RKO (cell line): ENCODE measurements at regions not wholly inside any gene's neighbourhood (a gene's known extent, or its start where the extent isn't known, plus 50 kb on each side); places are given as distances from the start of the nearest gene placed in this dataset.

Experiments used
- DNase-seq: peaks from one replicate; pipeline ENCODE4 v3.0.0-alpha.2; 2016; ENCODE audit warnings: low spot score

- no peak for DNase-seq
Observed at GRCh38 chrX:8232406-8232805, 61.3 kb upstream of the VCX2 start.

DNA sequence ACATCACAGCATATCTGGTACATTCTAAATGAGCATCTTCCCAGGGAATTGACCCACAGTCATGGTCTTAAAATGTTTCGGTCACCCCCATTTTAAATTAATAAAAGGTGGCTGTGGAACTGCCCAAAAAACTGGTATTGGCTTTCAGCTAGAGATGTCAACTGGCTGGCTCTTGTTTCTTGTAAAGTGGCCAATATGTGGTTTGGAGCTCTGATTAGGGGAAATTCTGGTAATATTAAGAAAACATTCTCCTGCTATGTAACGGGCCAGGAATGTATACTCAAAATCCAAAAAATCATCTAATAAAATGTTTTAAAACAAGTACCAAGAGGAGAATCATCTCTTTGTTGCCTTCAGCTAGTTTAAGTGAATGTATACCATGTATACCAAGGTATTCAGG, 62.0 kb upstream of the VCX2 start:
- DNase-seq = no peak

GRCh38 chrX:8235026-8235425, 64.0 kb upstream of the VCX2 start:
- DNase-seq = no peak

GRCh38 chrX:8237718-8238117, 66.7 kb upstream of the VCX2 start:
- no peak for DNase-seq

DNA sequence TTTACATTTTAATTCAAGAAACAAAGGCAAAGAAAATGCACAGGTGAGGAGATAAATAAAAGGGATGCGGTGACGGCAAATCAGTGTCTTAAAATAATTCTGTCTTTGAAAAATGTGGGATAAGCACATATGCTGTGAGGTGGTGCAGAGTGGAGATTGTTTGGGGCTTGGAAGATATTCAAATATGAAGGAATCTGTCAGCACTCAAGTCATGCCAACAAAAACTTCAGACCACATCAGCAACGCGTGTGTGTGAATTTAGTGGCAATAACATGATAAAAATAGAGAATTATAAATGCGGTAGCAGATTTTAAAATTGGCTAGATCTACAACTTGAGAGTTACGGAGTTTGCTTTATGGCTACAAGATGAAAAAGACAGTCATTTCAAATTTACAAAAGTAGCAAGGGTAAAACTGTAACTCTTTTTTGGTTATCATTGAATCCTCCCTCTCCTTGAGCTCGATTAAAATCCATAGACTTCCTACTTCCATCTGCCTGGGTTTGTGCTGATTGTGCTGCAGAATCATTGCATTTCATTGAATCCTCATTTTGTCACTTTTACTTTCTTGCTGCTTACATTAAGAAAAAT, 71.5 kb upstream of the VCX2 start:
- DNase-seq = no peak

DNA sequence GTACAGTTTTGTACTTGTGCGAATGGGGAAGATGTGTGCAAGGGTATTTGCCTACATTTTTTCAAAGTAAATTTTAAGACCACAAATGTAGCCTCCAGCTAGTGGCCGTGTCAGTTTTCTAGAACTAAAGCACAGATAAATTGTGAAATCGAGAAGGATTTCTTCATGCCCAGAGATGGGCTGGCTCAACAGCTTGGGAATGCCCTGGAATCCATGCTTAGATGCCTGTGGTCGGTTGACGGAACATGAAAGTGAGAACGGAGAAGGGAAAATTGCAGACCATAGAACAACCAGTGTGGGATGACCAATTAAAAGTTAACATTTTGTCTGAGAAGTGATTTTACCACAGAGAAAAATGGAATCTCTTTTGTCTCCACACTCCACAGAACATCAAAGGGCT, 73.2 kb upstream of the VCX2 start:
- no peak for DNase-seq

DNA sequence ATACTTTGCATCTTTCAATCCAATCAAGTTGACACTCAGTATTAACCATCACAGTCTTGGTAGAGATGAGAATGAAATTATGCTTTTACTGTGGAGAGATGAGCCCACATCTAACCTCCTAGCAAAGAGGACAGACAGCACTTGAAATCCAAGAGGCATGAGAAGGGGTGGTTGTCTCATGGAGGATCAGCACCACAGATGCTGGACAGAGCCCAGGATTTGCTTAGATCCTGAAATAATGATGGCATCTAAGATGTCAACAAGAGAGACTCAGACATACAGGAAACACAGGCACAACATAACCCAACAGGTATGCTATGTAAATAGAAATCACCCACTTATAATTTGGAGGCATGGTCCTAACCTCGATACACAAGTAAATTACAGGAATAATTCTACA, 74.3 kb upstream of the VCX2 start:
- peak; percentile 2 for DNase-seq

DNA sequence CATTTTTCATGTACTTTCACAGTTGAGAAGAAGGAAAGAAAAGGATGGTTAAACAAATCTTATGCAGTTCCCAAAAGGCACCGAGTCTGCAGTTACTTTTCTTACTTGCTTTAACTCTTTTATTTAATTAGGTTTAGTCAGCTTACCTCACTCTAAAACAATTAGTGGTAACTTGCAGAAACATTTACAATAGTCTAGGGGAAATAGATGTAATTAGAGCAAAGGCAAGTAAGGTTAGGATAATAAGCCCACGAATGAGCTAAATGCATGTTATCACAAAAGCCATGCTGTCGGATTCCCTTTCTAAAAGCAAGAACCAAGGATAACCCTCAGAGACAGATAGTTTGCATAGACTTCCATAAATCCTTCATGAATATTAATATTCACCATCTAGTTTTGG, 82.0 kb upstream of the VCX2 start:
- DNase-seq = no peak

GRCh38 chrX:8254401-8254800, 83.3 kb upstream of the VCX2 start:
- DNase-seq = no peak

DNA sequence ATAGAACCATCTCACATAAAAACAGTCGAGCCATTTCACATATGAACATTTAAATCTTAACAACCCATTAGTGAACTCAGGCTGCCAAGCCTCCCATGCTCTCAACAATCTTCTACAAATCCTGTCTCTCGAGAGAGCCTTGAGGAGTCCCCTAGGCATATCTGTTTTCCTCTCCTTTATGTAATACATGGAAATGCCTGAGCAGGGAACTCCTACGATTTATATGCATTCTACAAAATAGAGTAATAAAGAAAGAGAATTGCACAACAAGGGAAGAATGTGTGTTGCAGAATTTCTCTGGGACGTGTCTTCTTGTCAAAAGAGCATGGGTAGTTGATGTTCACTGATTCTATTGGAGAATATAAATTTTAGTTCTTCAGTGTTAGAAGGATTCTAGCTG, 101.8 kb upstream of the VCX2 start:
- no peak for DNase-seq

DNA sequence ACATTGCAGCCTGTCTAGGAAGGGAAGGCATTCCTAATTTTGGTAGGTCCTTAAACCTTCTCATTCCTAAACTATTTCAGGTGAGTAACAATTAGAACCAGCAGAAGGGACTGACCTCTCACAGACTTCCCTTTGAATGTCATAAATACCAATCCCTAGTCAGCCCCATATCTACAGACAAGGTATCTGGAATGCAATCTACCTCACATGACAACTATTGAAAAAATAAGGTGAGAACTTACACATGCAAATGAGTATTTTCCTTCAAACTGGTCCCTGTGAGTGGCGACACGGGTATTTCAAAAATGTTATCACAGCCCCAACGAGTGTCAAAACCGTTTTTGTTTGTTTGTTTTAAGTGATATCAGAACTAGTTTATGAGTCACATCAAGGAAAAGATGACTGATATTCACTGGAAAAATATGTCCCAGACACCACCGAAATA, 102.4 kb upstream of the VCX2 start:
- DNase-seq = no peak

- DNase-seq = no peak
Observed at GRCh38 chrX:8274170-8274569, 103.1 kb upstream of the VCX2 start.

GRCh38 chrX:8278557-8278956, 107.5 kb upstream of the VCX2 start:
- DNase-seq = no peak

- no peak for DNase-seq
Observed at GRCh38 chrX:8279323-8279722, 108.3 kb upstream of the VCX2 start.

GRCh38 chrX:8284131-8284530, 113.1 kb upstream of the VCX2 start:
- peak; percentile 32 for DNase-seq

GRCh38 chrX:8288590-8288989, 117.5 kb upstream of the VCX2 start:
- no peak for DNase-seq

DNA sequence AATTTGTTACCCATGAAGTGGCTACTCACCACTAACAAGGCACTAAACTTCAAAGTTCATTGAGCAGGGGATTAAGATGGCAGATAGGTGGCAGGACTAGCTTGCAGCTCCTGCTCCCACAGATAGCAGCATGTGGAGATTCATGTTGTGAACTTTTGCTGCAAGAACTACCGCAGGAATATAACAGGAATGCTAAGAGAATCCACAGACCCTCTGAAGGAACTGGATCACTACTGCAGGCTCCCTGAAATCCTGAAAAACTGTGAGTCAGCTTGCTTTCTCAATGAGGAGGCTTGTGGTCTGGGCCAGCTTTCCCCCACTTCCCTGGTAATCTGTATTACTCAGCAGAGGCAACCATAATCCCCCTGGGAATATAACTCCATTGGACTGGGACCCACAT, 118.5 kb upstream of the VCX2 start:
- DNase-seq = no peak

GRCh38 chrX:8297766-8298165, 126.7 kb upstream of the VCX2 start:
- DNase-seq = no peak

- no peak for DNase-seq
Observed at GRCh38 chrX:8304668-8305067, 133.6 kb upstream of the VCX2 start.

DNA sequence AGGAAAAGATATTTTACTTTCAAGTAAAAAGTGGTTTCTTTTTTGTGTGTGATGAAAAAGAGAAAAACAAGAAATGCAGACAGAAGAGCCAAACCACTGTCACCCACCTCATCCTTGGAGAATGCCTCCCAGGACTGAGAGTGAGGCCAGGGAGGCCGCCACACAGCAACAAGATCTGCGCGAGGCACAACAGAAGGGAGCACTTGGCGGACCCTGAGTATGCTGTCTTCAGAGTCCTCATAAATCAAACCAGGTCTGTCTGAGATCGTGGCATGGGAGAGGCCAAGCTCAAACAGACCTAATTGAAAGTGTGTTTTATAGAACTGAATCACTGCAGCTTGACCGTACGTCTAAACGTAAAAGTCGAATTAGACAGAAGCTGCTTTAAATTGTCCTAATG, 134.3 kb upstream of the VCX2 start:
- DNase-seq = no peak

DNA sequence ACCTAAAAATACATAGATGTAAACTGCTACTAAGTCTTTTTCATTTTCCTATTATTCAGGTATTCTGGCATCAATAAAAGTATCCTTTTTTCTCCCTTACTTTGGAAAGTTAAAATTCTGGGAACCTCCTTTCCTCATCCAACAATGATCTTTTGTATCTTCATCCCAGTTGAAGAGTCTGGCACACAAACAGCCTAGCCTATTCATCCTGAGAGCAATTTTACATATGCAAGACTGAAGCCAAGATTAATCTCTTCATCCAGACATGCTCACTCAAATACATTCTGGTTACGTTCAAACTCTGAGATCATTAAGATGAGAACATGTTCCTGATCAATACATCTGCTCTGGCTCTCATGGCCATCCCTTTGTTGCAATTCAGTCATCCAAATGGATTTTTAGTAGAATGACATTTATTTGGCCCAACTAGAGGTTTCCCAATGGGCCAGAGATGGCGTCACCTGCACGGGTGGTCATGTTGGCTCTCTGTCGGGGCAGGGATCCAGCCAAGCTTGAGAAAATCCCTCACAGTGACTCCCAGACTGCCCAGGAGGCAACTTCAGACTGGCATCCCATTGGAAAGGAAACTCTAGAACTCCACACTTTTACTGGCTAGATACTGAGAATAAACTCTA, 135.3 kb upstream of the VCX2 start:
- no peak for DNase-seq

- DNase-seq = no peak
Observed at GRCh38 chrX:8310409-8310808, 139.3 kb upstream of the VCX2 start.

DNA sequence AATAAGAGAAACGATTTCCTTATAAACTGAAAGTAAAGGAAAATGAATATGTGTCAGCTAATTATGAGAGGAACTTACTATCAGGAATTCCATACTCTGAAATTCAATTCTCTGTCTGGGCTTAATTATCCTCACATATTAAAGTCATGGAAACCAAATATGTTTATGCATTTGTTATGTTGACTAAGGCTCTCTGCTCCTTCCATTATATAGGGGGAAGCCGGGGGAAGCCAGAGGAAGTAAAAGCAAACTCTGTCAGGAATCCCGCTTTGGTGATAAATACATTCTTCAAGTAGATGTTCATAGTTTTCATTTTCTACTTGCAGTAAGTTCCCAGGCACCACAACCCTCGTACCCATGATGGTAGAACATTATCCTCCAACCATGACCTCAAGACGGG, 142.8 kb upstream of the VCX2 start:
- no peak for DNase-seq

GRCh38 chrX:8314881-8315280, 143.8 kb upstream of the VCX2 start:
- no peak for DNase-seq
